Kidney epithelial cell (primary cell): ENCODE measurements at regions not wholly inside any gene's neighbourhood (a gene's known extent, or its start where the extent isn't known, plus 50 kb on each side); places are given as distances from the start of the nearest gene placed in this dataset.
"Not testable (repeated sequence)": the region's sequence is repeated elsewhere in the genome, so short reads cannot be mapped to it uniquely, and the experiment has no call there.

Source experiments
- DNase-seq: peaks from one replicate; pipeline ENCODE4 v3.0.0-alpha.2; 2010; ENCODE audit warnings: low read depth
- H3K27me3 ChIP-seq: 2 replicates; pipeline ENCODE4 v1.6.0; 2011; ENCODE audit warnings: low read length; ENCODE audit not compliant: control insufficient read depth, insufficient read depth
- H3K36me3 ChIP-seq: 2 replicates; pipeline ENCODE4 v1.5.1; 2011; ENCODE audit warnings: low read length; ENCODE audit not compliant: control insufficient read depth, insufficient read depth
- H3K4me3 ChIP-seq: 2 replicates; pipeline ENCODE4 v1.5.1; 2011; ENCODE audit warnings: low read depth, mild to moderate bottlenecking, control low read depth, low read length
- CTCF ChIP-seq: IDR thresholded peaks from 2 replicates; pipeline ENCODE4 v1.5.1; 2011; ENCODE audit warnings: mild to moderate bottlenecking, moderate library complexity, low read length, control low read depth, inconsistent platforms; ENCODE audit not compliant: insufficient read depth, poor library complexity, severe bottlenecking

DNA sequence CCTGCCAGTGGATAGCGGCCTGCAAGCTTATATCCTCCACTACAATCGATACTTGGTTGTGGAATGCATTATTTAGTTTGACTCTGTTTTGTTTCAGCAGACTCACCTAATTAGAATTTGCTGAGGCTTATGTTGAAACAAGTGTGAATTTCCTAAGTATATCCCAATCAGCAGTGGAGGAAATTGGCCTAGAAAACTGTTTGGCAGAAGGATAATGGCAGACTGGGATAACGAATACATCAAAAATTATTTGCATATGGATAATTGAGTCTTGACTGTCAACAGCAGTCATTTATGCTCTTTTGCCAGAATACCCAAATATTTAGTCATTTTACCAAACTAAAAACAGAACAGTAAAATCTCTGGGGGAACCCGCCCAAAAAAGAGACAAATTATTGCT is 261.0 kb downstream of the DOK5 start:
- no peak for DNase-seq
- no peak overlapping the region for H3K4me3 ChIP-seq
- no peaks in the 10 kb centered on the region for H3K27me3 ChIP-seq
- TF ChIP-seq CTCF = no peak
- H3K36me3 ChIP-seq = no peaks in the 10 kb centered on the region

GRCh38 chr20:54733687-54734086 is 258.3 kb downstream of the DOK5 start:
- no peak for TF ChIP-seq CTCF
- no peaks in the 10 kb centered on the region for H3K27me3 ChIP-seq

DNA sequence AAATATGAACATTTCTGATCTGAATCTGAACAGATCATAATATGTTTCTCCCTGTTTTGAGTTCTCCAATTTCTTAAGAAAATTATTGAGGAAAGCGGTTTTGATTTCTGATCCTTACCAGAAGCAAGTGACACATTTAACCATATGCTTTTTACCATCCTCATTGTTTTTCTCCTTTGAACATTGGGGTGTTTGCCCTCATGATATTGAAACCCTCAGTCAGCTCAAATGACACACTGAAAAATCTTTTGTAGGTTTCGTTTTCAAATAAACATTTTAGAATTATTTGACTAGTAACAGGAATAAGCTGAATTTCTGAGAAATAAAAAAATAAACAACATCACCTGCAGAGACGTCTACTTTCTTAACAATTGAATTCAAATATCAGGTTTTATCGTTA is 252.1 kb downstream of the DOK5 start:
- no peak for TF ChIP-seq CTCF
- no peak overlapping the region for H3K4me3 ChIP-seq
- DNase-seq = no peak

More at GRCh38 chr20:54733687-54734086, 258.3 kb downstream of the DOK5 start:
- DNase-seq = no peak
- no peak overlapping the region for H3K4me3 ChIP-seq
- H3K36me3 ChIP-seq = no peaks in the 10 kb centered on the region

DNA sequence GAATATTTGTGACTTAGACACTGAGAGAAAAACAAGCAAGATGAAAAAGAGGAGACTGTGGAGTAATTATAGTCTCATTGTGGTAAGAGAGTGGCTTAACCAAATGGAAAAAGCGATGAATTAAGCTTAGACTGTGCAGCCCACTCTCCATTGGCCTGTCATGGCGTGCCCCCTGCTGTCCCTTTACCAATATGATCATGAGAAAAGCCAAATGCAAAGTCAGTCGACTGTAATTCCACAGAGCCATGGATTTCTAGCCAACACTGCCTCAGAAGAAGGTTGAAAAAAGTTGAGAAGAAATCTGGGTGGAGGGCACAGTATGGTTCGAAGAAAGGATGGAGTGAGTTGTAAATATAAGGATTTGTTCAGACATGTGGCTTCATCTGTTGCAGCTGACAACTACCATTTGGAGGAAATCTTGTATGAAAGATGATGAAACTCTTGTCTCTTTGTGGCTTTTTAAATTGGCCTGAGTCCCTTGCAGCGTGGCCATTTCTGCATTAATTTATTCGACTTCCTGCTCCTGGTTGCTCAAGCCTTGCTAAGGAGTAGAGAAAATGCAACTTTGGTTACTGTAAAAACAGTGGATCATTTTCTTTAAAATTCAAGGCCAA is 251.4 kb downstream of the DOK5 start:
- H3K27me3 ChIP-seq = no peaks in the 10 kb centered on the region

More for the DNA sequence above, 252.1 kb downstream of the DOK5 start:
- H3K27me3 ChIP-seq = no peaks in the 10 kb centered on the region
- H3K36me3 ChIP-seq = no peaks in the 10 kb centered on the region

DNA sequence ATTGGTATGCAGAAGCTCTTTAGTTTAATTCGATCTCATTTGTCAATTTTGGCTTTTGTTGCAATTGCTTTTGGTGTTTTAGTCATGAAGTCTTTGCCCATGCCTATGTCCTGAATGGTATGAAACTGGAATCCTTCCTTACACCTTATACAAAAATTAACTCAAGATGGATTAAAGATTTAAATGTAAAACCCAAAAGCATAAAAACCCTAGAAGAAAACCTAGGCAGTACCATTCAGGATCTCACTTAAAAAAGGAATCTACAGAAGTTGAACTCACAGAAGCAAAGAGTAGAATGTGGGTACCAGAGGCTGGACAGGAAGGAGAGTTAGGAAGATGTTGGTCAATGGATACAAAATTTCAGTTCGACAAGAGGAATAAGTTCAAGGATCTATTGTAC is 249.9 kb downstream of the DOK5 start:
- DNase-seq, H3K36me3 ChIP-seq, H3K27me3 ChIP-seq, H3K4me3 ChIP-seq: not testable (repeated sequence)

More for the DNA sequence above, 251.4 kb downstream of the DOK5 start:
- Histone ChIP-seq H3K4me3 (no peak overlapping the region), H3K36me3 (no peaks in the 10 kb centered on the region)
- DNase-seq = no peak
- no peak for TF ChIP-seq CTCF

DNA sequence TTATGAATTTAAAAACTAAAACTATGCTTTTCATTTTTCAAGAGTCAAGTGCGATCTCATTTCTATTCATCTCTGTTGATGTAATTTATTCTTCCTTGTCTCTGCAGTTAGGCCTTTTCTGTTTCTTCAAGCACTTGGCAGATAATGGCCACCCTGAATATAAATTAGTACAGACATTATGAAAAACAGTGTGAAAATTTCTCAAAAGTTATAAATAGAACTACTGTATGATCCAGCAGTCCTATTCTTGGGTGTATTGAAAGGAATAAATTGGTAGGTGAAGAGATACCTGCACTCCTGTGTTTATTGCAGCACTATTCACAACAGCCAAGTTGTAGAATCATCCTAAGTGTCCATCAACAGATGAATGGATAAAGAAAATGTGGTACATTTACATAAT is 248.3 kb downstream of the DOK5 start:
- Histone ChIP-seq H3K4me3 (no peak overlapping the region), H3K36me3 (no peaks in the 10 kb centered on the region), H3K27me3 (no peaks in the 10 kb centered on the region)
- DNase-seq = no peak
- TF ChIP-seq CTCF = no peak
